Activated CD8-positive, alpha-beta memory T cell treated with anti-CD3 and anti-CD28 coated beads for 24 hours (primary cell): ENCODE measurements at regions not wholly inside any gene's neighbourhood (a gene's known extent, or its start where the extent isn't known, plus 50 kb on each side); places are given as distances from the start of the nearest gene placed in this dataset.

Experiments
- DNase-seq: peaks from one replicate; pipeline ENCODE4 v3.0.0-alpha.2; 2020

- DNase-seq = no peak
These were observed 125.4 kb downstream of the SIK1 start for GRCh38 chr21:43301409-43302061.

DNA sequence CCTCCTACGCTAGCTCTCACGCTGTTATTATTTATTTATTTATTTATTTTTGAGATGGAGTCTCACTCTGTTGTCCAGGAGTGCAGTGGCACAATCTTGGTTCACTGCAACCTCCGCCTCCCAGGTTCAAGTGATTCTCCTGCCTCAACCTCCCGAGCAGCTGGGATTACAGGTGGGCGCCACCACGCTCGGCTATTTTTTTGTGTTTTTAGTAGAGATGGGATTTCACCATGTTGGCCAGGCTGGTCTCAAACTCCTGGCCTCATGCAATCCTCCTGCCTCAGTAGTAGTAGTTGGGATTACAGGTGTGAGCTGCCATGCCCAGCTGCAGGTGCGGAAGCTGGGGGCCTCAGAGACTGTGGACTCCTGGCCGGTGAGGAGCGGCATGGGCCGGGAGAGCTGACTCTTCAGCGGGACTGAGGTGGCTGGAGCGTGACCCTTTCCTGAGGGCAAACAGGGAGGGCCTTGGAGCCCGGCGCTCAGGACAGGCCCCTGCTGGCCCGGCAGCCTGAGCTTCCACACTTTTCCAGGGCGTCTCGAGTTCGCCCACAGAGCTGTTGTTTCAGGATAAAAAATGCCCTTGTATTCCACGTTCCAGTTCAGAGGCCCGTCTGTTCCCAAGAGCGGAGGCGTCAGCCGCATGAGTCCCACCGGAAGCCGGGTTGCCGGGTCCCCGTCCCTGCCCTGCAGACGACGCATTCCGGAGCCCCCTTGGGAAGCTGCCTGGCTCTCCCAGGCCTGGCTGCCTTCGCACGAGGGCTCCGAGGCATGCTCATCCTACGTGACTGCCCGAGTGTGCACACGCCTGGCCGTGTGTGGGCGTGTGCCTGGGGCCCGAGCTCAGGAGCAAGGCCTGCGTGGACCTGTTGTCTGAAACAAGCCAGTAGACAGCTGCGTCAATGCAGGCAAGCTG is 126.2 kb downstream of the SIK1 start:
- DNase-seq = no peak

- DNase-seq = no peak
These were observed 127.3 kb downstream of the SIK1 start for GRCh38 chr21:43299441-43300277.

- DNase-seq = no peak
These were observed 128.1 kb downstream of the SIK1 start for GRCh38 chr21:43298546-43299440.

DNA sequence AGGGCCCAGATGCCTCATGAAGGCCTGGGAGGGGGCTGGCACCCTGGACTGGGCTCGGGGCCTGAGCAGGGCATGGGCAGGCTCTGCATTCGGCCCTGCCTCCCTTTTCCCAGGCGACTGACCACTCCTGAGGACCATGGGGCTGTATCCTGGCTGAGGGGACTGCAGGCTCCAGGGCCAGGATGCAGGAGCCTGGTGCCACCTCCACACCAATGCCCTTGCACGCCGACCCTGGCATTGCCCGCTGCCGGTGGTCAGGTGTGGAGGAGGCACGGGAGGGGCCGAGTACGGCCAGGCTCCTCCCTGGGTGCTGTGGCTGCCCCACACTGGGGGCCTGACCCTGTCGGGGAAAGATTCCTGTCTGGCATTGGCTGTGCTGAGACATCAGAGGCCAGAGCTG is 128.9 kb downstream of the SIK1 start:
- no peak for DNase-seq

DNA sequence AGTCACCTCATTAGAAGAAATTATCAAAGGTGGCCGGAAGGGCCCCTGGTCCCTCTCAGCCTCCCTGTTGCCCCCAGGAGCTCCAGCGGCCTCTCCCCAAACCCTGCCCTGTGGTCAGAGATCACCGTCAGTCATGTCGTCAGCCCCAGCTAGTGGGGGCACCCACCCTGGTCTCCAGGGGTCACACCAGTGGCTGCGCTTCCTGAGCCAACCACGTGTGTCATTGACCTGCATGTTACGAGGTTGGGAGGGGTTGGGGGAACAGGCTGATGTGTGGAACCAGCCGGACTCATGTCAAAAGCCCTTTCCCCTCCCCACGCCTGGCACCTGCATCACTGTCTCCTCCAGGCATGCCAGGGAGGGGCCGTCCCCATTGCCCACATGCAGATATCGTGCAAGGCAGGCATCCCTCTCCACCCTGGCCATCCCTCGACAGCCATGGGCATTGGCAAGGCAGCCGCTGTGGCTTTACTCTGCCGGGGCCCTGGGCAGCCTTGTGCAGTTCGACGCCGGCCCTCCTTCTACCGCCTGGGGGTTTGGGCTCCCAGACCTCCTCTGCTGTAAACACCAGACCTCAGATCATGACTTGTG is 128.7 kb downstream of the CRYAA start:
- no peak for DNase-seq

DNA sequence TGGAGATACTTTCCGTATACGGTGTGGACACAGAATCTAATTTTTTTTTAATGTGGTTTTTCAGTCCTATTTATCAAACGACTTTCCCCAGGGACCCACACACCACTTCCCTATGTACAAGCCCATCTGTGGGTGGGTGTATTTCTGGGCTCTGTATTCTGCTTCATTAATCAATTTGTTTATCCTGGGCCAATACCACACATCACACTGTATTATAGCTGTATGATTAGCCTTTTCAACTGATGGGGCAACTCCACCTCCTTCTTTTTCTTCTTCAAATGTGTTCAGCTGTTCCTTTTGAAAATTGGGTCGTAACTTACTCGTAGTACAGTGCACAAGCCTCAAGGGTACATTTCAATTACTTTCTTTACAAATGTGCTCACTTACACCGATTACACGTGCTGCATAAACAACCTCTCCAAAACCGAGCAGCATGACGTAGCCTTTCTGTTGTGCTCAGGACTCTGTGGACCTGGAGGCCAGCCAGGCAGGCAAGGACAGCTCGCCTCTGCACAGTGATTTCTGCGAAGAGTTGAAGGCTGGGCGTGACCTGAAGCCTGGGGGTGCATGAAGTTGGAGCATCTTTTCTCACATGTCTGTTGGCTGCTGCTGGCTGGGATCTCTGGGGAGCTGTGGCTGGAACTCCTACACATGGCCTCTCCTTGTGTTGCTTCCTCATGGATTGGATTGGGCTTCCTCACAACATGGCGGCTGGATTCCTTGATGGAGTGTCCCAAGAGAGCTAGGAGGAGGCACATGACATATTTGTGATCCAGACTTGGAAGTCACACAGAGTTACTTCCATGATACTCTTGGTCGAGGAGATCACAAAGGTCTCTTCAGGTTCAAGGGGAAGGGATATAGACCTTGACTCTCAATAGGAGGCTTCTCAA is 126.5 kb downstream of the CRYAA start:
- DNase-seq = no peak

- DNase-seq = no peak
These were observed 125.5 kb downstream of the CRYAA start for GRCh38 chr21:43294194-43294902.

DNA sequence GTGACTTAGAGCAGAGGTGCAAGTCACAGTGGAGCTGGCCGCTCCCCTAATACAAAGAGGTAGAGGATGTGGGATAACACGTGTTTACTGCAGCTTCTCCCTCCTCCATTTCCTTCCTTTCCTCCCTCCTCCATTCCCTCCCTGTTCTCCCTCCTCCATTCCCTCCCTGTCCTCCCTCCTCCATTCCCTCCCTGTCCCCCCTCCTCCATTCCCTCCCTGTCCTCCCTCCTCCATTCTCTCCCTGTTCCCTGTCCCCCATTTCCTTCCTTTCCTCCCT is 124.0 kb downstream of the CRYAA start:
- no peak for DNase-seq

GRCh38 chr21:43292041-43292865 is 123.4 kb downstream of the CRYAA start:
- DNase-seq = no peak

- DNase-seq = no peak
These were observed 122.6 kb downstream of the CRYAA start for GRCh38 chr21:43291347-43291950.

DNA sequence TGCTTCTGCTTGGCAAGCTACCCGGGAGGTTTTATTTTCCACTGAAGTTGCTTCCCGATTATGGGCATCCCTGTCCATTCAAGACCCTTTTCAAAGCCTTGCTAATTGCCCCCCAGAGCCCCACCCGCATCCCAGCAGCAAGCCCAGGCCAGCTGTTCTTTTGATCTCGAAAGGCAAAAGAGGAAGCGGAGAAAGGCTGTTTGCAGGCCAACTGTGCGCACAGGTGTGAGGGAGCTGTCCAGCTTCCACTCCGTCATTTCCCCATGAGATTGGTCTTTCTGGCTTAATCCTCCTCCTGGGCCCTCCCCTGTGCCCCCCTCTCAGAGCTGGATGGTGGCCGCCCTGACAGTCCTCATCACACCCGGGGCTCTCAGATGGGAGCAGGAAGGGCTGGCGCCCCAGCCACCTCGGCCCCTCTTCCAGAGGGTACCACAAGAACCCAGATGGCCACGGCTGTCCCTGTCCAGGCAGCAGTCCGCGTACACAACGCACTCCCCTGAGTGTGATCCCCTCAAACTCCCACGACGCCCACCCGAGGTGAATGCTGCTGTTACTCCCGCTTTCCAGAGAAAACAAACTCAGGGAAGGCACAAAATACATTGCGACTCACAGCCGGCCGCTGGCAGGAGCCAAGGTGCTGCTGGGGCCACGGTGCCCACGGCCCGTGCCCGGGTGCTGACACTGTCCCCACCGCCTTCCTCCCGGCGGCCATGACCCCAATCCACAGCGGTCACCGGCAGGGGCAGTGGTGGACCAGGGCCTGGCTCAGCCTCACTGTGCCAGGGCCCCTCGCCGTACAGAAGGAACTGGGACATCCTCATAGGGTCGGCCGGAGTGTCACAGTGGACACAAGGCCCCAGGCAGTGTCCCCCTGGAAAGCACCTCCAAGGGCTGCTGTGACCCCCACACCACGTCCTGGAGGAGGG is 121.9 kb downstream of the CRYAA start:
- DNase-seq = no peak

- DNase-seq = no peak
These were observed 121.2 kb downstream of the CRYAA start for GRCh38 chr21:43289966-43290365.

- DNase-seq = no peak
These were observed 120.6 kb downstream of the CRYAA start for GRCh38 chr21:43289442-43289841.

GRCh38 chr21:43287795-43288755 is 119.3 kb downstream of the CRYAA start:
- no peak for DNase-seq

DNA sequence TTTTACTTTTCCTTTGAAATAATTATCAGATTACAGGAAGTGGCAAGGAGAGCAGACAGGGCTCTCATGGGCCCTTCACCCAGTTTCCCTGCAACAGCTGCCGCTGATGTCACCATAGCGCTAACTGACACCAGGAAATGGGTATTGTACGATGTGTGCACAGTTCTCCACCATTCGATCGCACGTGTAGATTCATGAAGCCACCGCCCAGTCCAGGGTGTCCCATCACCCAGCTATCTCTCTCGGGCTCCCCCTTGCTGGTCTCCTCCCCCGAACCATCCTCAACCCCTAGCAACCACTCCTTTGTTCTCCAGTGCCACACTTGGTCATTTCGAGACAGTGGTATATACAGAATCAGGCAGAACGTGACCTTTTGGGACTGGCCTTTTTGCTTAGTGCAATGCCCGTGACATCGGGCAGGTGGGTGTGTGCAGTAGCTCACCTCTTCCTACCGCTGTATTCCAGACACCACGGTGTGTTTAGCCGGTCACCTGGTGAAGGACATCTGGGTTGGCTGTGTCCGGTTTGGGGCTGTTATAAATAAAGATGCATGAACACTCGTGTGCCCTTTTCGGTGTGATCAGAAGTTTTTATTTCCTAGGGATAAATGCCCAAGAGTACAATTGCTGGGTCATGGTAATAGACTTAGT is 118.4 kb downstream of the CRYAA start:
- DNase-seq = no peak
